HCT116 (cell line): ENCODE measurements at regions not wholly inside any gene's neighbourhood (a gene's known extent, or its start where the extent isn't known, plus 50 kb on each side); places are given as distances from the start of the nearest gene placed in this dataset.

ENCODE experiments used
- ATAC-seq: fragments of 200-7000 bp; cut with Tn5 transposase; 2 replicates; pipeline ENCODE4 v1.9.1; 2020; ENCODE audit warnings: mild to moderate bottlenecking, moderate library complexity
- BruUV-seq: library from RNA; stranded (reverse); fragments of 400-500 nt; replicated peaks from 2 replicates; lab custom pipeline; 2021; lab: Mats Ljungman, UMichigan
- CTCF ChIA-PET: fragments of 300-600 bp; sonication (Branson Sonifier 250); formaldehyde crosslinking; loops from one replicate; lab custom pipeline; 2021; ENCODE audit warnings: antibody characterized with exemption; lab: Charles Lee
- POLR2A ChIA-PET: fragments of 300-600, 350-600 bp; sonication (Branson Sonifier 250); formaldehyde crosslinking; loops from one replicate; lab custom pipeline; 2021; ENCODE audit warnings: antibody characterized with exemption; lab: Charles Lee
- RAD21 ChIA-PET, 2 experiments: fragments of 300-600 bp; sonication (Branson Sonifier 250); formaldehyde crosslinking; loops; one replicate each; lab custom pipeline; 2023; ENCODE audit warnings: low total read pairs in 2 of 2; ENCODE audit not compliant: uncharacterized antibody in 2 of 2, unreplicated experiment in 2 of 2, low non-redundant PET in 1 of 2; lab: Charles Lee
- DNase-seq: peaks from one replicate; pipeline ENCODE4 v3.0.0-alpha.2; 2010; ENCODE audit warnings: low read depth, low spot score
- H2AFZ ChIP-seq: fragments of 200-600 bp; shearing (Covaris generic), sonication (generic); 2 replicates; pipeline ENCODE4 v1.6.1; 2017; ENCODE audit warnings: low read depth, mixed run types, mixed read lengths, antibody characterized with exemption, low read length; ENCODE audit not compliant: poor library complexity, severe bottlenecking
- H3K27ac ChIP-seq: 2 replicates; pipeline ENCODE4 v1.5.1; 2012; ENCODE audit warnings: low read depth, low read length
- H3K27me3 ChIP-seq: fragments of 200-600 bp; sonication (generic); 2 replicates; pipeline ENCODE4 v1.6.1; 2016; ENCODE audit warnings: mixed run types, low read length, mixed read lengths; ENCODE audit not compliant: insufficient read depth
- H3K36me3 ChIP-seq, 2 experiments: fragments of 200-500 bp in 1 of 2; fragments of 200-600 bp in 1 of 2; sonication (Bioruptor generic) in 1 of 2; sonication (generic) in 1 of 2; 2 replicates each; pipeline versions ENCODE4 v1.5.1 to v1.6.1; 2014 to 2016; ENCODE audit warnings: low read length in 2 of 2, inconsistent platforms in 1 of 2, mixed read lengths in 1 of 2, mixed run types in 1 of 2; ENCODE audit not compliant: insufficient read depth in 2 of 2, control insufficient read depth in 1 of 2
- H3K4me1 ChIP-seq, 2 experiments: fragments of 200-600 bp in 1 of 2; sonication (generic) in 1 of 2; 2 replicates each; pipeline versions ENCODE4 v1.5.1 to v1.6.1; 2012 to 2017; ENCODE audit warnings: low read length in 2 of 2, inconsistent platforms in 1 of 2, mild to moderate bottlenecking in 1 of 2, mixed read lengths in 1 of 2, mixed run types in 1 of 2, moderate library complexity in 1 of 2; ENCODE audit not compliant: insufficient read depth in 2 of 2, control insufficient read depth in 1 of 2
- H3K4me2 ChIP-seq: fragments of 200-600 bp; sonication (generic); 2 replicates; pipeline ENCODE4 v1.6.1; 2017; ENCODE audit warnings: mixed run types, low read length, mixed read lengths
- H3K4me3 ChIP-seq, 2 experiments: fragments of 200-600 bp in 1 of 2; sonication (generic) in 1 of 2; replicated peaks in 1 of 2; 2 replicates each; pipeline ENCODE4 v1.5.1; 2011 to 2016; ENCODE audit warnings: low read length in 2 of 2, control low read depth in 1 of 2, low read depth in 1 of 2, mild to moderate bottlenecking in 1 of 2, mixed read lengths in 1 of 2, mixed run types in 1 of 2
- H3K79me2 ChIP-seq: fragments of 200-600 bp; sonication (generic); 2 replicates; pipeline ENCODE4 v1.6.1; 2017; ENCODE audit warnings: mild to moderate bottlenecking, mixed run types, low read length, moderate library complexity, mixed read lengths; ENCODE audit not compliant: insufficient read depth
- H3K9ac ChIP-seq: fragments of 200-600 bp; sonication (generic); 2 replicates; pipeline ENCODE4 v1.6.1; 2016; ENCODE audit warnings: low read length, mixed read lengths
- H3K9me2 ChIP-seq: fragments of 200-600 bp; sonication (generic), shearing (Covaris generic); 2 replicates; pipeline ENCODE4 v1.6.1; 2017; ENCODE audit warnings: mixed run types, mild to moderate bottlenecking, moderate library complexity; ENCODE audit not compliant: insufficient read depth
- H3K9me3 ChIP-seq, 2 experiments: fragments of 200-500 bp in 1 of 2; fragments of 200-600 bp in 1 of 2; sonication (Bioruptor generic) in 1 of 2; sonication (generic) in 1 of 2; 2 replicates each; pipeline ENCODE4 v1.6.1; 2014 to 2017; ENCODE audit warnings: low read length in 2 of 2, mixed read lengths in 2 of 2, inconsistent platforms in 1 of 2, low read depth in 1 of 2, mild to moderate bottlenecking in 1 of 2, mixed run types in 1 of 2, moderate library complexity in 1 of 2; ENCODE audit not compliant: control insufficient read depth in 1 of 2, insufficient read depth in 1 of 2
- H4K20me1 ChIP-seq: fragments of 200-600 bp; sonication (generic), shearing (Covaris generic); 2 replicates; pipeline ENCODE4 v1.6.1; 2017; ENCODE audit warnings: mixed run types, mild to moderate bottlenecking, moderate library complexity; ENCODE audit not compliant: insufficient read depth
- CBX3 ChIP-seq: IDR thresholded peaks from 2 replicates; pipeline ENCODE4 v1.6.1; 2012; ENCODE audit warnings: low read depth
- ELF1 ChIP-seq: IDR thresholded peaks from 2 replicates; pipeline ENCODE4 v1.6.1; 2012; ENCODE audit warnings: low read depth, borderline replicate concordance
- FOSL1 ChIP-seq: IDR thresholded peaks from 2 replicates; pipeline ENCODE4 v1.6.1; 2012; ENCODE audit warnings: low read depth
- JUND ChIP-seq: IDR thresholded peaks from 2 replicates; pipeline ENCODE4 v1.6.1; 2012
- POLR2AphosphoS5 ChIP-seq: IDR thresholded peaks from 2 replicates; pipeline ENCODE4 v1.6.1; 2011; ENCODE audit warnings: mild to moderate bottlenecking, low read depth, low read length, moderate library complexity
- ZBTB33 ChIP-seq: IDR thresholded peaks from 2 replicates; pipeline ENCODE4 v1.6.1; 2011; ENCODE audit warnings: mild to moderate bottlenecking, low read length, moderate library complexity; ENCODE audit not compliant: insufficient replicate concordance; ENCODE audit errors: extremely low read depth
- intact Hi-C: fragments of 100-400 bp; cut with micrococcal nuclease; formaldehyde crosslinking; loops from 2 replicates; pipeline ENCODE4 v1.10.0; 2022
- TF ChIP-seq, protein P1 (sequence below), 3 experiments: fragments of 200-600 bp in 1 of 3; sonication (generic) in 1 of 3; IDR thresholded peaks in 2 of 3; conservative IDR thresholded peaks in 1 of 3; 2 replicates each; pipeline ENCODE4 v1.5.1; 2012 to 2017; ENCODE audit warnings: low read depth in 2 of 3, low read length in 2 of 3, antibody characterized with exemption in 1 of 3, borderline replicate concordance in 1 of 3, control low read depth in 1 of 3, mild to moderate bottlenecking in 1 of 3, mixed read lengths in 1 of 3, mixed run types in 1 of 3, moderate library complexity in 1 of 3; ENCODE audit not compliant: insufficient read depth in 1 of 3

DNA sequence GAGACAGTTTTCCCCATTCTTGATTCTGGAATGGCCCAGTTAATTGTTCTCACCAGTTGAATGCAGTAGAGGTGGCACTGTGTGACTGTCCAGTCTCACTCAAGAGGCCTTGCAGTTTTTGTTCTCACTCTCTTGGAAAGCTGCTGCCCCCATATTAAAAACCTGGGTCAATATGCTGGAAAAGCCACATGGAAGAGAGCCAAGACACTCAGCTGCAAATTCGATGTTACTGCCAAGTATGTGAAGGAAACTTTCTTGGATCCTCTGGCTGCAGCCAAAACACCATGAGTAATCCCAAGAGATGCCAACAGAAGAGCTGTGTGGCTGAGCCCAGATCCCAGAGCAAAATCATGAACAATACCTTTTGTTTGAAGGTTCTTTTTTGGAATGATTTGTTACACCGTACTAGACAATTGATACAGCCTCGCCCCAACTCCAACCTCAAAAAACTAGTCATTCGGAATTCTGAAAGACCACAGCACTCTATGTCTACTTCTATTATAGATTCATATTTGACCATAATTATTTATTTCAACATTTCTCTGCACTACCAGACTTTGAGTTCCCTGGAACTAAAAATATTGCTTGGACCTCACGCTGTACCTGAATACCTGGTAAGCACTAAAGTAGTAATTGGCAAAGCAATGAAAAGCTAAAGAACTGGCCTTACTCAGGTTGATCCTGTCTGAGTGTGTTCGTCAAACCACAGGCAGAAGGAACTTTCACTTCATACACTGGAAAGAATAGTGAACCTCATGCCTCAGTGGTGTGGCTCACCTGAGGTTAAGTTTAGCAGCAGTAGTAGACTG, 378.8 kb downstream of the ETS1 start:
- H3K4me1 ChIP-seq, result peaks cover 38 to 51% of the 10 kb centered on the region in 2 experiments
- CTCF ChIA-PET, result no interaction called here
- H3K4me2 ChIP-seq, result peak overlapping the region; percentile 73
- BruUV-seq, result no TSS peak
- no peak overlapping the region for H3K27ac ChIP-seq
- intact Hi-C loops, result loop anchor here (5.0 kb wide), 1 partner anchor 239 kb away; no protein-coding TSS in a partner anchor
- RAD21 ChIA-PET, result no interaction called here
- no peaks in the 10 kb centered on the region for H3K27me3 ChIP-seq
- H4K20me1 ChIP-seq, result no peaks in the 10 kb centered on the region
- TF ChIP-seq JUND (peak; percentile 65), POLR2AphosphoS5 (peak; percentile 35; the same call in 1 of the 2 replicates), ZBTB33 (no peak), ELF1 (no peak), FOSL1 (peak; percentile 48; the same call in 1 of the 2 replicates), CBX3 (no peak)
- TF ChIP-seq, protein P1, sequence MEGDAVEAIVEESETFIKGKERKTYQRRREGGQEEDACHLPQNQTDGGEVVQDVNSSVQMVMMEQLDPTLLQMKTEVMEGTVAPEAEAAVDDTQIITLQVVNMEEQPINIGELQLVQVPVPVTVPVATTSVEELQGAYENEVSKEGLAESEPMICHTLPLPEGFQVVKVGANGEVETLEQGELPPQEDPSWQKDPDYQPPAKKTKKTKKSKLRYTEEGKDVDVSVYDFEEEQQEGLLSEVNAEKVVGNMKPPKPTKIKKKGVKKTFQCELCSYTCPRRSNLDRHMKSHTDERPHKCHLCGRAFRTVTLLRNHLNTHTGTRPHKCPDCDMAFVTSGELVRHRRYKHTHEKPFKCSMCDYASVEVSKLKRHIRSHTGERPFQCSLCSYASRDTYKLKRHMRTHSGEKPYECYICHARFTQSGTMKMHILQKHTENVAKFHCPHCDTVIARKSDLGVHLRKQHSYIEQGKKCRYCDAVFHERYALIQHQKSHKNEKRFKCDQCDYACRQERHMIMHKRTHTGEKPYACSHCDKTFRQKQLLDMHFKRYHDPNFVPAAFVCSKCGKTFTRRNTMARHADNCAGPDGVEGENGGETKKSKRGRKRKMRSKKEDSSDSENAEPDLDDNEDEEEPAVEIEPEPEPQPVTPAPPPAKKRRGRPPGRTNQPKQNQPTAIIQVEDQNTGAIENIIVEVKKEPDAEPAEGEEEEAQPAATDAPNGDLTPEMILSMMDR (IDR thresholded peaks at IDR 0.05 in 2 of 3, conservative IDR thresholded peaks at IDR 0.05 in 1 of 3; ENCODE audit: borderline replicate concordance in 1 of 3, insufficient read depth in 1 of 3, low read depth in 2 of 3, low read length in 2 of 3), result no peak
- TF ChIP-seq, all 23 proteins: peak for 3
- Histone ChIP-seq H2AFZ (no peak overlapping the region), H3K79me2 (no peaks in the 10 kb centered on the region), H3K36me3 (0 out of 4 replicates have a peak, but pooled peaks cover 0 to 5% of the 10 kb centered on the region in 2 experiments), H3K9ac (peak overlapping the region; percentile 6; the same call in 1 of the 2 replicates), H3K9me3 (no peaks in the 10 kb centered on the region), H3K9me2 (no peaks in the 10 kb centered on the region; the same call in 1 of the 2 replicates), H3K4me3 (peak overlapping the region in 1 of 2 experiments; percentile 17; a peak in 1 of 4 replicates)
- ATAC-seq, result peak; percentile 34
- peak; percentile 57 for DNase-seq
- POLR2A ChIA-PET, result no interaction called here
